Testis (tissue), 2 donors: ENCODE measurements at regions not wholly inside any gene's neighbourhood (a gene's known extent, or its start where the extent isn't known, plus 50 kb on each side); places are given as distances from the start of the nearest gene placed in this dataset.

Source experiments
- DNase-seq: peaks from one replicate; pipeline ENCODE4 v3.0.0-alpha.2; 2019
- H3K27ac ChIP-seq, 2 donors: fragments of 200-600 bp; sonication (generic); one replicate each; pipeline ENCODE4 v1.5.1; 2019
- H3K27me3 ChIP-seq: fragments of 200-600 bp; sonication (generic); one replicate; pipeline ENCODE4 v1.5.1; 2019
- H3K36me3 ChIP-seq: fragments of 200-600 bp; sonication (generic); one replicate; pipeline ENCODE4 v1.5.1; 2017; ENCODE audit warnings: low read depth; ENCODE audit errors: missing control alignments
- H3K4me1 ChIP-seq: fragments of 200-600 bp; sonication (generic); one replicate; pipeline ENCODE4 v1.5.1; 2019
- H3K4me3 ChIP-seq, 2 donors: fragments of 200-600 bp; sonication (generic); one replicate each; pipeline ENCODE4 v1.5.1; 2017 to 2019
- H3K9me3 ChIP-seq: fragments of 200-600 bp; sonication (generic); one replicate; pipeline ENCODE4 v1.5.1; 2017
- POLR2A ChIP-seq: fragments of 450-650 bp; IDR thresholded peaks from one replicate; pipeline ENCODE4 v1.6.1; 2017; ENCODE audit warnings: antibody characterized with exemption, mild to moderate bottlenecking, moderate library complexity
- WGBS, 2 donors: methylation state at CpG; one replicate each; pipeline ENCODE4 v1.1.5; 2018; 5-methylcytosine and 5-hydroxymethylcytosine counted together
- intact Hi-C: fragments of 100-400 bp; cut with DNase I; formaldehyde crosslinking; loops from one replicate; pipeline ENCODE4 v1.15.1; 2023; ENCODE audit warnings: low total_unique reads
- TF ChIP-seq, protein P1 (sequence below), 3 experiments: fragments of 450-650 bp in 2 of 3; fragments of 200-600 bp in 1 of 3; sonication (generic) in 1 of 3; IDR thresholded peaks; one replicate each; pipeline ENCODE4 v1.5.1; 2016 to 2019; ENCODE audit warnings: antibody characterized with exemption in 3 of 3, mild to moderate bottlenecking in 2 of 3, moderate library complexity in 1 of 3

DNA sequence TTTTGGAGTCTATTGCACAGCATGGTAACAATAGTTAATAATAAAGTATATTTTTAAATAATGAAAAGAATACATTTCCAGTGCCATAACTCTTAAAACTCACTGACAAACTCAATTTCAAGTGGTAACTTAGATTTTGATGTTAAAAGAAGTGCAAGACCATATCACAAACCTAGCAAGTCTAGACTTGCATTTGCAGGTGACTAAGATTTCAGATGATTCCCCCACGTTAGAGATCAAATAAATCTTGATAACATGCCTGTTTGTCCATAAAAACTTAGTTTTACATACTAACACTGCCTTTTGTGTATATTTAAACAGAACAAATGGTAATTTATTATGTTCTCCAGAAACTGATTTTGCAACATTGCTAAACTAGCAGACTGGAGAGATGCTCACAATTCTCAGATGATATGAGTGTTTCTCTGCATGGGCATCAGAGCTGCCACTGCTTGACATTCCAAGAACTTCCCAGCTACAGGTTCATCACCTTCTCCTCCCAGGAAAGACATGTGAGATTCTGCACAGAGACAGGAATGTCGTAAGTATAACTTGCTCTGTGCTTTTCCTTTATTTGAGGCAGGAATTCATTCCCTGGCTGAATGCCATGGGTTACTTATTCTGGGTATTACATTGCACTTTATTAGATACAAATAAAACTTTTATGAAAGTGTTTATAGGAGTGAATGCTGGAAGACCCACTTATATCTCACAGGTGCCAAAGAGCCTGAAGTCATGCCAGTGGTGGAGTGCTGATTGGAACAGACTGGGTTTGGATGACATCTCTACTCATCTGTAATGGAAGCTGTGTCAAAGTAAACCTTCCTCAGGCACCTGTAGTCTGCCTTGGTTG is 160.2 kb upstream of the FOXA2 start:
- intact Hi-C loops, result no loop called here
- H3K4me3 ChIP-seq, result no peak overlapping the region
- no peak overlapping the region for H3K27ac ChIP-seq
- no peaks in the 10 kb centered on the region for H3K9me3 ChIP-seq
- TF ChIP-seq POLR2A, result no peak
- TF ChIP-seq, protein P1, sequence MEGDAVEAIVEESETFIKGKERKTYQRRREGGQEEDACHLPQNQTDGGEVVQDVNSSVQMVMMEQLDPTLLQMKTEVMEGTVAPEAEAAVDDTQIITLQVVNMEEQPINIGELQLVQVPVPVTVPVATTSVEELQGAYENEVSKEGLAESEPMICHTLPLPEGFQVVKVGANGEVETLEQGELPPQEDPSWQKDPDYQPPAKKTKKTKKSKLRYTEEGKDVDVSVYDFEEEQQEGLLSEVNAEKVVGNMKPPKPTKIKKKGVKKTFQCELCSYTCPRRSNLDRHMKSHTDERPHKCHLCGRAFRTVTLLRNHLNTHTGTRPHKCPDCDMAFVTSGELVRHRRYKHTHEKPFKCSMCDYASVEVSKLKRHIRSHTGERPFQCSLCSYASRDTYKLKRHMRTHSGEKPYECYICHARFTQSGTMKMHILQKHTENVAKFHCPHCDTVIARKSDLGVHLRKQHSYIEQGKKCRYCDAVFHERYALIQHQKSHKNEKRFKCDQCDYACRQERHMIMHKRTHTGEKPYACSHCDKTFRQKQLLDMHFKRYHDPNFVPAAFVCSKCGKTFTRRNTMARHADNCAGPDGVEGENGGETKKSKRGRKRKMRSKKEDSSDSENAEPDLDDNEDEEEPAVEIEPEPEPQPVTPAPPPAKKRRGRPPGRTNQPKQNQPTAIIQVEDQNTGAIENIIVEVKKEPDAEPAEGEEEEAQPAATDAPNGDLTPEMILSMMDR (IDR thresholded peaks at IDR 0.05), result no peak
- no peak for DNase-seq
- 54 to 77% methylated on average over 2 of the region's 2 CpGs for WGBS, 2 donors
- H3K4me1 ChIP-seq, result no peaks in the 10 kb centered on the region
- H3K36me3 ChIP-seq, result no peaks in the 10 kb centered on the region
- H3K27me3 ChIP-seq, result no peaks in the 10 kb centered on the region

DNA sequence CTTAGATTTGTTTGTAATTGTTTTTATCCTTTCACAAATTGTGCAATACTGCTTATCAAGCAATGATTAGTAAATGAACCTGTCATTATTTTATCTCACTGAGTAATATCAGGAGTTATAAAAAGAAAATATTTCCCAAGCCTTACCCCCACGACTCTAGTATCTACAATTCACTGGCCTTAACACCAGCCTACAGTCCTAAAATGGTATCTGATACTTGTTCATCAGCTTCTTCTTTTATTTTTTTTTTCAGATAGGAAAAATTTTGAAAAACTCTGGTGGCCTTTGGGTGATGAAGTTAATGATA is 160.8 kb upstream of the FOXA2 start:
- Histone ChIP-seq H3K4me3 (no peak overlapping the region), H3K9me3 (no peaks in the 10 kb centered on the region), H3K4me1 (no peaks in the 10 kb centered on the region), H3K27ac (no peak overlapping the region), H3K27me3 (no peaks in the 10 kb centered on the region), H3K36me3 (no peaks in the 10 kb centered on the region)
- TF ChIP-seq POLR2A, result no peak
- TF ChIP-seq, protein P1 (IDR thresholded peaks at IDR 0.05), result no peak
- DNase-seq, result no peak
- 49 to 52% methylated on average over 1 of the region's 1 CpG for WGBS, 2 donors
- intact Hi-C loops, result no loop called here

DNA sequence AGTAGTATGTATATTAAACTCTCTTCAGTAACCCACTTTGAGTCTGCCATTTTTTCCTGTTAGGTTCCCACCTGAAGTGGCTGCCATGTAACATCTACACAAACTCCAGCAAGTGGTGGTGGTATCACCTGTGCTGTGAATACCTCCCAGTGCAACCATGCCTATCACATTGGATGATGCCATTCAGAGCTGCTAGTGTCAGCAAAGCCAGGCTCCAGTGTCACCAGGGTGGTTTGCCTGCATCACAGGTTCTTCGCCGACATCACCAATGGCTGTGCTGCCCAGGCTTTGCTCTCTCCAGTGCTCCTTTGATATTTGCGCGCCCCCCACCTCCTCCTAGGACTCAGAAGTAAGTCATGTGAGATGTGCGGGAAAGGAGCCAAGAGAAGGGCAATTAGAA is 162.6 kb upstream of the FOXA2 start:
- no peaks in the 10 kb centered on the region for H3K36me3 ChIP-seq
- no peak for TF ChIP-seq POLR2A
- TF ChIP-seq, protein P1 (IDR thresholded peaks at IDR 0.05), result no peak
- H3K4me3 ChIP-seq, result no peak overlapping the region
- H3K4me1 ChIP-seq, result no peaks in the 10 kb centered on the region
- WGBS, 2 donors, result 88 to 92% methylated on average over 5 of the region's 5 CpGs
- no peak overlapping the region for H3K27ac ChIP-seq
- no peaks in the 10 kb centered on the region for H3K27me3 ChIP-seq
- intact Hi-C loops, result no loop called here
- DNase-seq, result no peak
- no peaks in the 10 kb centered on the region for H3K9me3 ChIP-seq

DNA sequence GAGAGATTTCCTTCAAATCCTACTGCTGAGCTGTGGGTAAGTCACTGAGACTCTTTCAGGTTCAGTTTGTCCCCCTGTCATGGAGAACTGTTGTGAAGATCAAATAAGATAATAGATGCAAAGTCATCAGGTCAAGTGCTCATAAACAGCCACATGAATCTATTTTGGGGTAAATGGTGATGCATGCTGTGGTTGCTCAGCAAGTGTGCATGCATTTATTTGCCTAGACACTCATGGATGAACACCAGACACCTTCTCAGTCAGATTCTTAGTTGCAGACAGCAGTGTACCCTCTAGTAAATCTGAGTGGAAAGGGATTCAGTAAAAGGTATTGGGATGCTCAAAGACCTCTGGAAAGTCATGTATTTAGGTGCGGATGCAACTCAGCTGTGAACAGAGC is 168.0 kb upstream of the FOXA2 start:
- Histone ChIP-seq H3K36me3 (no peaks in the 10 kb centered on the region), H3K27me3 (no peaks in the 10 kb centered on the region), H3K9me3 (no peaks in the 10 kb centered on the region), H3K4me1 (no peaks in the 10 kb centered on the region), H3K4me3 (no peak overlapping the region), H3K27ac (no peak overlapping the region)
- TF ChIP-seq, protein P1 (IDR thresholded peaks at IDR 0.05), result no peak
- TF ChIP-seq POLR2A, result no peak
- DNase-seq, result no peak
- 100% methylated on average over 1 of the region's 1 CpG for WGBS, 2 donors
- intact Hi-C loops, result no loop called here
